GM12878 (cell line): ENCODE measurements at regions not wholly inside any gene's neighbourhood (a gene's known extent, or its start where the extent isn't known, plus 50 kb on each side); places are given as distances from the start of the nearest gene placed in this dataset.
A peak's percentile ranks its signal among the peaks of the same experiment; 100 is the strongest.

Experiments
- ATAC-seq: fragments of 200-7000 bp; cut with Tn5 transposase; 3 replicates; pipeline ENCODE4 v1.9.1; 2020; ENCODE audit warnings: mild to moderate bottlenecking, moderate library complexity
- BruUV-seq: library from RNA; stranded (reverse); fragments of 400-500 nt; replicated peaks from 2 replicates; lab custom pipeline; 2021; lab: Mats Ljungman, UMichigan
- CTCF ChIA-PET: fragments of 300-600 bp; sonication (Branson Sonifier 250); formaldehyde crosslinking; extraction: SDS; loops from one replicate; lab custom pipeline; 2021; ENCODE audit warnings: inconsistent platforms; lab: Yijun Ruan, JAX
- POLR2A ChIA-PET: fragments of 350-600 bp; formaldehyde crosslinking; extraction: SDS; loops from one replicate; lab custom pipeline; 2021; ENCODE audit warnings: inconsistent platforms; lab: Charles Lee
- RAD21 ChIA-PET: fragments of 300-600 bp; sonication (Branson Sonifier 250); formaldehyde crosslinking; loops from one replicate; lab custom pipeline; 2023; ENCODE audit warnings: antibody characterized with exemption; ENCODE audit not compliant: unreplicated experiment; lab: Charles Lee
- SMC1A ChIA-PET: fragments of 300-600 bp; sonication (Branson Sonifier 250); formaldehyde crosslinking; loops from one replicate; lab custom pipeline; 2023; ENCODE audit not compliant: unreplicated experiment, uncharacterized antibody; lab: Charles Lee
- DNase-seq: peaks from one replicate; pipeline ENCODE4 v3.0.0-alpha.2; 2011; ENCODE audit warnings: low read depth, low spot score
- FAIRE-seq: peaks from 3 replicates; lab custom pipeline; 2011; peaks lifted over from hg19 to GRCh38; lab: Jason Lieb, UNC
- H2AFZ ChIP-seq: 2 replicates; pipeline ENCODE4 v1.6.0; 2011; ENCODE audit warnings: low read depth, low read length, control low read depth; ENCODE audit not compliant: control insufficient read depth
- H3K27ac ChIP-seq: 2 replicates; pipeline ENCODE4 v1.5.1; 2011; ENCODE audit warnings: control low read depth; ENCODE audit not compliant: control insufficient read depth, insufficient read depth
- H3K27me3 ChIP-seq, 2 experiments: replicated peaks in 1 of 2; 2 replicates each; pipeline versions ENCODE4 v1.6.0 to v1.6.1; 2011; ENCODE audit warnings: low read length in 1 of 2; ENCODE audit not compliant: control insufficient read depth in 2 of 2, insufficient read depth in 2 of 2
- H3K36me3 ChIP-seq, 2 experiments: 2 replicates each; pipeline ENCODE4 v1.5.1; 2011; ENCODE audit warnings: low read length in 1 of 2; ENCODE audit not compliant: control insufficient read depth in 2 of 2, insufficient read depth in 2 of 2
- H3K4me1 ChIP-seq: 2 replicates; pipeline ENCODE4 v1.6.1; 2011; ENCODE audit warnings: mild to moderate bottlenecking, low read length, moderate library complexity, mixed read lengths; ENCODE audit not compliant: control insufficient read depth, insufficient read depth
- H3K4me2 ChIP-seq: 2 replicates; pipeline ENCODE4 v1.6.0; 2011; ENCODE audit warnings: control low read depth; ENCODE audit not compliant: control insufficient read depth, insufficient read depth
- H3K4me3 ChIP-seq: fragments of 200-600 bp; sonication (generic); 2 replicates; pipeline ENCODE4 v1.5.1; 2016
- H3K79me2 ChIP-seq: 2 replicates; pipeline ENCODE4 v1.6.0; 2011; ENCODE audit warnings: low read length; ENCODE audit not compliant: control insufficient read depth, insufficient read depth
- H3K9ac ChIP-seq: 2 replicates; pipeline ENCODE4 v1.8.0; 2011; ENCODE audit warnings: low read length, control low read depth, mixed read lengths; ENCODE audit not compliant: control insufficient read depth, insufficient read depth
- H3K9me3 ChIP-seq: replicated peaks from 3 replicates; pipeline ENCODE4 v1.5.1; 2011; ENCODE audit warnings: mild to moderate bottlenecking, low read length; ENCODE audit not compliant: control insufficient read depth, insufficient read depth
- H4K20me1 ChIP-seq: 2 replicates; pipeline ENCODE4 v1.6.0; 2011; ENCODE audit not compliant: control insufficient read depth, insufficient read depth
- BHLHE40 ChIP-seq, 2 experiments: fragments of 450-650 bp in 1 of 2; IDR thresholded peaks; 2 replicates each; pipeline ENCODE4 v1.6.1; 2011 to 2017; ENCODE audit warnings: low read depth in 2 of 2, borderline replicate concordance in 1 of 2, improper control_type of control experiment in 1 of 2, low read length in 1 of 2, mild to moderate bottlenecking in 1 of 2
- PAX8 ChIP-seq: fragments of 450-650 bp; IDR thresholded peaks from 2 replicates; pipeline ENCODE4 v1.6.1; 2017; ENCODE audit warnings: mild to moderate bottlenecking, moderate library complexity
- PML ChIP-seq: IDR thresholded peaks from 2 replicates; pipeline ENCODE4 v1.6.1; 2012; ENCODE audit warnings: low read length, inconsistent platforms
- RELA ChIP-seq: fragments of 450-650 bp; IDR thresholded peaks from 2 replicates; pipeline ENCODE4 v1.8.0; 2014; ENCODE audit warnings: borderline replicate concordance; ENCODE audit not compliant: partially characterized antibody
- SMARCA5 ChIP-seq: fragments of 450-650 bp; IDR thresholded peaks from 2 replicates; pipeline ENCODE4 v1.6.1; 2017; ENCODE audit warnings: mild to moderate bottlenecking
- TCF3 ChIP-seq: IDR thresholded peaks from 2 replicates; pipeline ENCODE4 v1.6.1; 2012; ENCODE audit warnings: low read depth, mild to moderate bottlenecking, low read length, borderline replicate concordance; ENCODE audit not compliant: insufficient read depth
- USF1 ChIP-seq: IDR thresholded peaks from 2 replicates; pipeline ENCODE4 v1.6.1; 2011; ENCODE audit warnings: borderline replicate concordance, low read depth, mild to moderate bottlenecking, moderate library complexity, mixed read lengths, low read length; ENCODE audit not compliant: insufficient read depth; ENCODE audit errors: extremely low read length
- WGBS: methylation state at CpG from one replicate; pipeline ENCODE4 v1.1.6; 2016; ENCODE audit warnings: low lambda C conversion rate; ENCODE audit not compliant: insufficient replicate concordance, insufficient coverage; ENCODE audit errors: missing lambda C conversion rate; 5-methylcytosine and 5-hydroxymethylcytosine counted together
- in situ Hi-C: fragments of 300-500 bp; cut with MboI; formaldehyde crosslinking; loops from 9 replicates; pipeline ENCODE4 v1.14.3; 2018; ENCODE audit warnings: mixed read lengths
- intact Hi-C: fragments of 100-400 bp; cut with micrococcal nuclease; formaldehyde crosslinking; loops from one replicate; pipeline ENCODE4 v1.14.2; 2022; ENCODE audit not compliant: unreplicated experiment
- TF ChIP-seq, protein P1 (sequence below): fragments of 450-650 bp; IDR thresholded peaks from 2 replicates; pipeline ENCODE4 v1.6.1; 2018; ENCODE audit warnings: borderline replicate concordance, mild to moderate bottlenecking; ENCODE audit not compliant: partially characterized antibody

DNA sequence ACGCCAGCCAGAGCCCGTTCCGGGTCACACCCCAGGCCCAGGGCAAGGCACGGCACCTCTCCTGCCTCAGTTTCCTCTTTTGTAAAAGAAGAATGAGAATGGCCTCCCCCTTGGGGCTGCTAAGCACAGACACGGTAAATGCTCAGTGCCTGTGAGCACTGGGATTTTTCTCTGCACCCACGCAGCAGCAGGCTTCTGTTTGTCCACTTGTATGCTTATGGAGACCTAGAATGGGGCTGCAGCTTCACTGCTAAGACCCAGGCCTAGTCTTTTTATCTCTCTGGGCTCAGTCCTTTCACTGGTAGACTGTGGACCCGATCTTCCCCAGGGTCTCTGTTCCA is 1327.9 kb downstream of the TBC1D22A start:
- no TSS peak for BruUV-seq
- H2AFZ ChIP-seq: peak overlapping the region; percentile 26
- in situ Hi-C loops: loop anchor here (25.0 kb wide), 1 partner anchor 1328 kb away; the partner anchor contains the start of gene TBC1D22A
- TF ChIP-seq BHLHE40 (IDR thresholded peaks at IDR 0.05; ENCODE audit: borderline replicate concordance in 1 of 2, low read depth in 2 of 2, low read length in 1 of 2) (no peak), PAX8 (no peak), SMARCA5 (no peak)
- POLR2A ChIA-PET: no interaction called here
- no peaks in the 10 kb centered on the region for H3K27me3 ChIP-seq
- no peaks in the 10 kb centered on the region for H3K36me3 ChIP-seq
- no peak overlapping the region for H3K4me3 ChIP-seq
- no peaks in the 10 kb centered on the region for H3K79me2 ChIP-seq
- no peak for DNase-seq
- H3K27ac ChIP-seq: no peak overlapping the region
- no peaks in the 10 kb centered on the region for H4K20me1 ChIP-seq
- SMC1A ChIA-PET: interaction anchor here (1.4 kb wide), 1 partner anchor 30 kb away, joined by 3 read pairs; no protein-coding TSS in a partner anchor
- H3K4me2 ChIP-seq: peak overlapping the region; percentile 76
- RAD21 ChIA-PET: no interaction called here
- H3K9me3 ChIP-seq: no peaks in the 10 kb centered on the region
- CTCF ChIA-PET: interaction anchor here (0.6 to 0.8 kb wide), 2 partner anchors 39 to 1039 kb away, joined by 3 read pairs; no protein-coding TSS in a partner anchor
- H3K4me1 ChIP-seq: peaks cover 16% of the 10 kb centered on the region
- FAIRE-seq: no peak
- 8% methylated on average over 7 of the region's 7 CpGs for WGBS
- intact Hi-C loops: no loop called here
- ATAC-seq: peak; percentile 46
- H3K9ac ChIP-seq: peak overlapping the region; percentile 56; the same call in 1 of the 2 replicates

GRCh38 chr22:48089601-48090331 is 1327.3 kb downstream of the TBC1D22A start:
- no peaks in the 10 kb centered on the region for H3K27me3 ChIP-seq
- H3K4me2 ChIP-seq: peak overlapping the region; percentile 76
- peaks cover 21% of the 10 kb centered on the region for H3K4me1 ChIP-seq
- SMC1A ChIA-PET: interaction anchor here (1.4 kb wide), 1 partner anchor 30 kb away, joined by 3 read pairs; no protein-coding TSS in a partner anchor
- peak; percentile 31; the same call in 1 of the 3 replicates for ATAC-seq
- peak overlapping the region; percentile 26; the same call in 1 of the 2 replicates for H2AFZ ChIP-seq
- no peak overlapping the region for H3K27ac ChIP-seq
- DNase-seq: no peak
- no peaks in the 10 kb centered on the region for H3K79me2 ChIP-seq
- H4K20me1 ChIP-seq: no peaks in the 10 kb centered on the region
- no peaks in the 10 kb centered on the region for H3K9me3 ChIP-seq
- CTCF ChIA-PET: interaction anchor here (0.6 kb wide), 1 partner anchor 1039 kb away, joined by 3 read pairs; no protein-coding TSS in a partner anchor
- WGBS: 69% methylated on average over 18 of the region's 19 CpGs
- intact Hi-C loops (no loop called here), in situ Hi-C loops (loop anchor here (25.0 kb wide), 1 partner anchor 1327 kb away; the partner anchor contains the start of gene TBC1D22A)
- no peaks in the 10 kb centered on the region for H3K36me3 ChIP-seq
- RAD21 ChIA-PET: no interaction called here
- POLR2A ChIA-PET: no interaction called here
- H3K9ac ChIP-seq: no peak overlapping the region
- no peak for FAIRE-seq
- BruUV-seq: no TSS peak
- no peak overlapping the region for H3K4me3 ChIP-seq
- TF ChIP-seq PML (no peak), USF1 (no peak), RELA (no peak), TCF3 (no peak)
- TF ChIP-seq, protein P1, sequence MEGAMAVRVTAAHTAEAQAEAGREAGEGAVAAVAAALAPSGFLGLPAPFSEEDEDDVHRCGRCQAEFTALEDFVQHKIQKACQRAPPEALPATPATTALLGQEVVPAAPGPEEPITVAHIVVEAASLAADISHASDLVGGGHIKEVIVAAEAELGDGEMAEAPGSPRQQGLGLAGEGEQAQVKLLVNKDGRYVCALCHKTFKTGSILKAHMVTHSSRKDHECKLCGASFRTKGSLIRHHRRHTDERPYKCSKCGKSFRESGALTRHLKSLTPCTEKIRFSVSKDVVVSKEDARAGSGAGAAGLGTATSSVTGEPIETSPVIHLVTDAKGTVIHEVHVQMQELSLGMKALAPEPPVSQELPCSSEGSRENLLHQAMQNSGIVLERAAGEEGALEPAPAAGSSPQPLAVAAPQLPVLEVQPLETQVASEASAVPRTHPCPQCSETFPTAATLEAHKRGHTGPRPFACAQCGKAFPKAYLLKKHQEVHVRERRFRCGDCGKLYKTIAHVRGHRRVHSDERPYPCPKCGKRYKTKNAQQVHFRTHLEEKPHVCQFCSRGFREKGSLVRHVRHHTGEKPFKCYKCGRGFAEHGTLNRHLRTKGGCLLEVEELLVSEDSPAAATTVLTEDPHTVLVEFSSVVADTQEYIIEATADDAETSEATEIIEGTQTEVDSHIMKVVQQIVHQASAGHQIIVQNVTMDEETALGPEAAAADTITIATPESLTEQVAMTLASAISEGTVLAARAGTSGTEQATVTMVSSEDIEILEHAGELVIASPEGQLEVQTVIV: no peak
